ENCODE measurements at regions not wholly inside any gene's neighbourhood (a gene's known extent, or its start where the extent isn't known, plus 50 kb on each side); places are given as distances from the start of the nearest gene placed in this dataset.

DNA sequence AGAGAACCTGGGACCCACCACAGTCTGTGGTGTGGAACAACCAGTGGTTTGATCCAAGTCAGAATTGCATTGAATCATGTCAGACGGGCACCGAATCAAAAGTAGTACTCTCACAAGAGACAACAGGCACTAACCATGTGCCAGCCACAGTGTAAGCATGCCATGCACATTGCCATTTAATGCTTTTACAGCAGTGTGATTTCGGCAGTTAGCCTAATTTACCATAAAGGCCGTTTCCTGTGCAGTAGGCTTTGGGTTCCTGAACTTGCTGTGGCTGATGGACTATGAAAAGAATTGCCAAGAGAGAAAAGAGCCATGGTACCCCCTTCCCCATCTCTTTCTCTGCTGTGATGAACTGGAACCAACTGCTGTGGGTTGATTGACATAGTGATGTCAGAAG lies 540.6 kb downstream of the EBF1 start:
- no peak overlapping the region for H3K27ac Mint-ChIP-seq
- Histone ChIP-seq H3K4me1 (ENCODE audit: control insufficient read depth, insufficient read depth, low read length) (peaks cover 4% of the 10 kb centered on the region), H3K27ac (ENCODE audit: low read length) (no peak overlapping the region), H3K9me3 (ENCODE audit: control insufficient read depth, insufficient read depth, low read length) (no peaks in the 10 kb centered on the region), H3K27me3 (ENCODE audit: control insufficient read depth, insufficient read depth, low read length) (no peaks in the 10 kb centered on the region), H3K36me3 (ENCODE audit: control insufficient read depth, insufficient read depth, low read length) (no peaks in the 10 kb centered on the region), H3K4me3 (ENCODE audit: low read length) (no peak overlapping the region)
- WGBS (ENCODE audit: insufficient coverage) = 51% methylated on average over 4 of the region's 4 CpGs
- peaks cover 5 to 6% of the 10 kb centered on the region in 2 donors for H3K9me3 Mint-ChIP-seq
- no peak for DNase-seq
- no peak overlapping the region for H3K4me3 Mint-ChIP-seq
- no peak for TF ChIP-seq CTCF (IDR thresholded peaks at IDR 0.05)
- ATAC-seq = no peak
- H3K27me3 Mint-ChIP-seq (ENCODE audit: low read depth in 2 of 2) = no peaks in the 10 kb centered on the region
- H3K36me3 Mint-ChIP-seq = no peaks in the 10 kb centered on the region
- intact Hi-C loops (cut with micrococcal nuclease) = no loop called here
- no peaks in the 10 kb centered on the region for H3K4me1 Mint-ChIP-seq

DNA sequence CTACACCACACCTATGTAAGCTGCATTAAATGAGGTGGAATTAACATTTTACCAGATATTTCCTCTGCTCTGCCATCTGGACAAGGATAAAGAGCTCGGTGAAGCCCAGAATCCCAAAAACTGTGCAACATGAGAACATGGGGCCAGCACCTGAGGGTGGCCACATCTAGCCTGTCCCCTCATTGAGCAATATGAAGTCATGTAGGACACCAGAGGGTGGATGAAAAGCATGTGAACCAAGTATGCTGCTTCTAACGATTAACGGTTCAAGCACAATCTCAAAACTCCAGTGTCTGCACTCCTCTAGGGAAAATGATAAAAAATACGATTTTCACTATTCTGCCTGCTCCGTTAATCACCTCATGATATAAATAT lies 545.8 kb downstream of the EBF1 start:
- no peaks in the 10 kb centered on the region for H3K4me1 ChIP-seq (ENCODE audit: control insufficient read depth, insufficient read depth, low read length)
- H3K4me1 Mint-ChIP-seq = no peaks in the 10 kb centered on the region
- no peak for TF ChIP-seq CTCF (IDR thresholded peaks at IDR 0.05)
- no peaks in the 10 kb centered on the region for H3K36me3 ChIP-seq (ENCODE audit: control insufficient read depth, insufficient read depth, low read length)
- DNase-seq (no peak), ATAC-seq (no peak)
- no peaks in the 10 kb centered on the region for H3K27me3 Mint-ChIP-seq (ENCODE audit: low read depth in 2 of 2)
- intact Hi-C loops (cut with micrococcal nuclease) = no loop called here
- H3K36me3 Mint-ChIP-seq = no peaks in the 10 kb centered on the region
- 91% methylated on average over 3 of the region's 5 CpGs for WGBS (ENCODE audit: insufficient coverage)
- no peak overlapping the region for H3K4me3 Mint-ChIP-seq
- no peaks in the 10 kb centered on the region for H3K27me3 ChIP-seq (ENCODE audit: control insufficient read depth, insufficient read depth, low read length)
- no peak overlapping the region for H3K27ac Mint-ChIP-seq
- H3K27ac ChIP-seq (ENCODE audit: low read length) = no peak overlapping the region
- H3K9me3 Mint-ChIP-seq = peaks cover 0 to 5% of the 10 kb centered on the region in 2 donors
- no peaks in the 10 kb centered on the region for H3K9me3 ChIP-seq (ENCODE audit: control insufficient read depth, insufficient read depth, low read length)
- no peak overlapping the region for H3K4me3 ChIP-seq (ENCODE audit: low read length)

- no peak for ATAC-seq
- Mint-ChIP-seq H3K27me3 (ENCODE audit: low read depth in 2 of 2) (no peaks in the 10 kb centered on the region), H3K9me3 (peaks cover 0 to 3% of the 10 kb centered on the region in 2 donors), H3K27ac (no peak overlapping the region), H3K36me3 (no peaks in the 10 kb centered on the region), H3K4me3 (no peak overlapping the region), H3K4me1 (no peaks in the 10 kb centered on the region)
- no peak for DNase-seq
- Histone ChIP-seq H3K4me1 (ENCODE audit: control insufficient read depth, insufficient read depth, low read length) (no peaks in the 10 kb centered on the region), H3K27me3 (ENCODE audit: control insufficient read depth, insufficient read depth, low read length) (no peaks in the 10 kb centered on the region), H3K27ac (ENCODE audit: low read length) (no peak overlapping the region), H3K36me3 (ENCODE audit: control insufficient read depth, insufficient read depth, low read length) (no peaks in the 10 kb centered on the region), H3K9me3 (ENCODE audit: control insufficient read depth, insufficient read depth, low read length) (no peaks in the 10 kb centered on the region), H3K4me3 (ENCODE audit: low read length) (no peak overlapping the region)
- intact Hi-C loops (cut with micrococcal nuclease) = no loop called here
- WGBS (ENCODE audit: insufficient coverage) = 87% methylated on average over 8 of the region's 8 CpGs
- TF ChIP-seq CTCF (IDR thresholded peaks at IDR 0.05) = no peak
These were observed 546.3 kb downstream of the EBF1 start for GRCh38 chr5:158553195-158553961.

GRCh38 chr5:158552241-158552640 lies 547.5 kb downstream of the EBF1 start:
- intact Hi-C loops (cut with micrococcal nuclease) = no loop called here
- 86% methylated on average over 4 of the region's 4 CpGs for WGBS (ENCODE audit: insufficient coverage)
- Histone ChIP-seq H3K36me3 (ENCODE audit: control insufficient read depth, insufficient read depth, low read length) (no peaks in the 10 kb centered on the region), H3K4me3 (ENCODE audit: low read length) (no peak overlapping the region), H3K27ac (ENCODE audit: low read length) (no peak overlapping the region), H3K9me3 (ENCODE audit: control insufficient read depth, insufficient read depth, low read length) (no peaks in the 10 kb centered on the region), H3K27me3 (ENCODE audit: control insufficient read depth, insufficient read depth, low read length) (no peaks in the 10 kb centered on the region), H3K4me1 (ENCODE audit: control insufficient read depth, insufficient read depth, low read length) (no peaks in the 10 kb centered on the region)
- Mint-ChIP-seq H3K9me3 (peaks cover 0 to 3% of the 10 kb centered on the region in 2 donors), H3K36me3 (no peaks in the 10 kb centered on the region), H3K27ac (no peak overlapping the region), H3K27me3 (ENCODE audit: low read depth in 2 of 2) (no peaks in the 10 kb centered on the region), H3K4me1 (no peaks in the 10 kb centered on the region), H3K4me3 (no peak overlapping the region)
- ATAC-seq (no peak), DNase-seq (no peak)
- TF ChIP-seq CTCF (IDR thresholded peaks at IDR 0.05) = no peak

All from natural killer cell (primary cell).